GM06990 (cell line): ENCODE measurements at regions not wholly inside any gene's neighbourhood (a gene's known extent, or its start where the extent isn't known, plus 50 kb on each side); places are given as distances from the start of the nearest gene placed in this dataset.
A peak's percentile ranks its signal among the peaks of the same experiment; 100 is the strongest.

Experiments used
- DNase-seq: peaks from one replicate; pipeline ENCODE4 v3.0.0-alpha.2; 2011; ENCODE audit not compliant: insufficient read length; ENCODE audit errors: extremely low read depth
- H3K27me3 ChIP-seq: replicated peaks from 2 replicates; pipeline ENCODE4 v1.6.0; 2011; ENCODE audit warnings: low read length; ENCODE audit not compliant: control insufficient read depth, insufficient read depth
- H3K36me3 ChIP-seq: 2 replicates; pipeline ENCODE4 v1.5.1; 2011; ENCODE audit warnings: low read length; ENCODE audit not compliant: control insufficient read depth, insufficient read depth
- H3K4me3 ChIP-seq: replicated peaks from 2 replicates; pipeline ENCODE4 v1.5.1; 2011; ENCODE audit warnings: low read depth, mild to moderate bottlenecking, control low read depth, low read length
- CTCF ChIP-seq: IDR thresholded peaks from 2 replicates; pipeline ENCODE4 v1.5.1; 2011; ENCODE audit warnings: low read length, control low read depth, mild to moderate bottlenecking, inconsistent platforms; ENCODE audit not compliant: insufficient read depth, poor library complexity, severe bottlenecking

GRCh38 chrX:42094218-42094617 lies 170.9 kb upstream of the CASK start:
- Histone ChIP-seq H3K27me3 (no peaks in the 10 kb centered on the region), H3K36me3 (no peaks in the 10 kb centered on the region), H3K4me3 (no peak overlapping the region)
- DNase-seq, result no peak
- no peak for TF ChIP-seq CTCF

GRCh38 chrX:42093756-42094155 lies 170.4 kb upstream of the CASK start:
- DNase-seq, result peak; percentile 32
- no peaks in the 10 kb centered on the region for H3K36me3 ChIP-seq
- H3K27me3 ChIP-seq, result no peaks in the 10 kb centered on the region
- TF ChIP-seq CTCF, result no peak
- no peak overlapping the region for H3K4me3 ChIP-seq

- TF ChIP-seq CTCF, result no peak
- no peak overlapping the region for H3K4me3 ChIP-seq
- H3K27me3 ChIP-seq, result no peaks in the 10 kb centered on the region
- no peak for DNase-seq
- no peaks in the 10 kb centered on the region for H3K36me3 ChIP-seq
These were observed 167.0 kb upstream of the CASK start for GRCh38 chrX:42090395-42090794.

- TF ChIP-seq CTCF, result no peak
These were observed 165.7 kb upstream of the CASK start for GRCh38 chrX:42089031-42089430.

GRCh38 chrX:42087960-42088359 lies 164.6 kb upstream of the CASK start:
- Histone ChIP-seq H3K36me3 (no peaks in the 10 kb centered on the region), H3K4me3 (no peak overlapping the region), H3K27me3 (no peaks in the 10 kb centered on the region)
- no peak for DNase-seq
- TF ChIP-seq CTCF, result no peak

More at GRCh38 chrX:42089031-42089430, 165.7 kb upstream of the CASK start:
- H3K4me3 ChIP-seq, result no peak overlapping the region
- H3K27me3 ChIP-seq, result no peaks in the 10 kb centered on the region
- no peak for DNase-seq
- no peaks in the 10 kb centered on the region for H3K36me3 ChIP-seq

- no peak for DNase-seq
- H3K27me3 ChIP-seq, result no peaks in the 10 kb centered on the region
- TF ChIP-seq CTCF, result no peak
- H3K36me3 ChIP-seq, result no peaks in the 10 kb centered on the region
- H3K4me3 ChIP-seq, result no peak overlapping the region
These were observed 162.5 kb upstream of the CASK start for GRCh38 chrX:42085836-42086235.
